ENCODE measurements at regions not wholly inside any gene's neighbourhood (a gene's known extent, or its start where the extent isn't known, plus 50 kb on each side); places are given as distances from the start of the nearest gene placed in this dataset.

DNA sequence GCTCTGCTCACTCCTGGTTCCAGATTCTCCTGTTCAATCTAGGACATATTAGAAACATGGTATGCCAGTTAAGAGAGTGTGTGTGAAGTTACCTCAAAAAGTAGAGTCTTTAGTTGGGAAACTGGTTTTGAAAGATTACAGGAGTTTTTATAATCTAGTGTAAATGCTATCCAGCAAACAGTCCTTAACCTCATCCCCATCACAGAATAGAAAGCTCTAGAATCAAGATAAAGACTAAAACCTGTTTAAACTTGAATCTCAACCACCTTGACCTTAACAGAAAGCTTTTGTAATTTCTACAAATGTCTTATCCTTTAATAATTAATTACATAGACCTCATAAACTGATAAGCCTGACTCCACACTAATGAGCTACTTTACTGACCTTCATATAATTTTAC lies 1288.7 kb upstream of the SORCS1 start:
- DNase-seq (ENCODE audit: low read depth): no peak
- in situ Hi-C loops (cut with HindIII; ENCODE audit: low pct_unique_long_range_greater_than_20kb, low sequenced_read_pairs): no loop called here

DNA sequence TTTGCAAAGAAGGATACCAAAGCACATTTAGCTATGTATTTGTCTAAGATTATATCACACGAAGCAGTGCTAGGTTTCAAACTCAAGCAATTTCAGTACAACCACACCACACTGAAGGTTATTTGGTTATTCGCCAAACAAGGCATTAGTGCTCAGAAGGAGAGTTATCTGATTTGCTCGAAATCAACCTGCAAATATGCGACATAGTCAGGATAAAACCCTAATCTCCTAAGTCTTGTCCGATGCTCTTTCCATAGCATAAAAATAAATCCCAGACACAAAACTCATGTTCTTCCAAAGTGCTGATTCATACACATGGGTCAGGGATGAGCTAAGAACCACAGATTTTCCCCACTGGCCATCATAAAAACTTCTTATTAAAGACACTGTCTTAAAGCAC lies 1288.0 kb upstream of the SORCS1 start:
- no peak for DNase-seq (ENCODE audit: low read depth)
- in situ Hi-C loops (cut with HindIII; ENCODE audit: low pct_unique_long_range_greater_than_20kb, low sequenced_read_pairs): no loop called here

DNA sequence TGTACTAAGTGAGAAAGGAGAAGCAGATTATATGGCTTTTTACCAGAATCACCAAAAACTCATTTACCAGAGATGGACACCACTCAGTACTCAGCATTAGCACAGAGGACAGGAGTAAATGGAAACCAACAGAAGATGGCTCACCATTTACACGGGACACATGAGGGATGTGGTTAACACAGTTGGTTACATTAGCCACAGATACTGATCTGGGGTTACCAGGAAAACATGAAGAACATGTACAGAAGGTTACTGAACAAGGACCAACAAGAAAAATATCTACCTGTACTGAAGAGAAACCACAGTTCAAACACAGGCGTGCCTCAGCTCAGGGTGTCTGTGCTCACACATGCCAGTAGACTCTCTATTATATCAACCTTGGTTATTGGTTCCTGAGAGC lies 1285.8 kb upstream of the SORCS1 start:
- DNase-seq (ENCODE audit: low read depth): no peak
- in situ Hi-C loops (cut with HindIII; ENCODE audit: low pct_unique_long_range_greater_than_20kb, low sequenced_read_pairs): no loop called here

DNA sequence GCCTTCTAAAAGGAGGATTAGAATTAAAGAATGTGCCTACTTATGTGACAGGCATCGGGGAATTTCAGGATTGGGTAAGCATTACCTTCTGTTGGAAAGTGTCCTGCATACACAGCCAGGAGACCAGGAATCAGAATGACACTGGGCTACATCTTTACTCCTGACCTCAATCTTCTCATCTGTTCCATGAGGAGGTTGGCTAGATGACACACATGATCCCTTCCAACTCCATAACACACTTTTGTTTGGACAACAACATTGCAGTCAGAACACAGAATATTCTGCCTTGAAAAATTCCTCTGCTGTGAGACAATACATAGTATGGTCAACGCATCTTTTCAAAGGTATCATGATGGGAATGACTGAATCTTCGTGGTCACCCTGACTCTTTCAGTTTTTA lies 1281.2 kb upstream of the SORCS1 start:
- DNase-seq (ENCODE audit: low read depth): no peak
- in situ Hi-C loops (cut with HindIII; ENCODE audit: low pct_unique_long_range_greater_than_20kb, low sequenced_read_pairs): no loop called here

DNA sequence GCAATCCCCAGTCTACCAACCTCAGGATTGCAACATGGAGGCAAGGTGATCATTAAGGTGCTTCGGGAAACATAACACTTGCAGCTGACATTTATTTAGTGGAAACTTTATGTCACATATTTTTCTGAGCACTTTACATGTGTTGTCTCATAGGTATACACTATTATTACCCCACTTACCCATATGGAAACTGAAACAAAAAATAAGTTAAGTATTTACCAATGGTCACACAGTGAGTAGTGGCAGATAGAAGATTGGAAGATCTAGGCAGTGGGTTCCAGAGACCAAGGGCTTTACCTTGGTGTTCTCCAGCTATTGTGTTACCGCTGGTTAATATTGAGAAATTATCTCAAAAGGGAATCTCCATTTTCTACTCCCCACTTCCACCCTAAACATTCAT lies 1279.1 kb upstream of the SORCS1 start:
- in situ Hi-C loops (cut with HindIII; ENCODE audit: low pct_unique_long_range_greater_than_20kb, low sequenced_read_pairs): no loop called here
- no peak for DNase-seq (ENCODE audit: low read depth)

DNA sequence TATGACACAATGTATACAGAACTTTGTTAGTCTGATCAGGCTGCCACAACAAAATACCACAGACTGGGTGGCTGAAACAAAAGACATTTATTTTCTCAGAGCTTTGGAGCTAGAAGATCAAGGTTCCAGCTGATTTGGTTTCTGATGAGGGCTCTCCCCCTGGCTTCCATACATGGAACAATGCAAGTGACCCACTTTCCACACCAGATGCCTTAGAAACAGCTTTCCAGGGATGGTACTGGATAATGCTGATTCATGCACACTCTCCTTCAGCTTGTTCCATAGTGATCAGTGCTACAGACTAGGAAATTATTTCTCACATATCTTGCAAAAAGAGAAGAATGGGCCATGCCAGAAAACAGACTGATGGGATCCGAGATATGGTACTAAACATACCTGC lies 1274.9 kb upstream of the SORCS1 start:
- DNase-seq (ENCODE audit: low read depth): no peak
- in situ Hi-C loops (cut with HindIII; ENCODE audit: low pct_unique_long_range_greater_than_20kb, low sequenced_read_pairs): no loop called here

DNA sequence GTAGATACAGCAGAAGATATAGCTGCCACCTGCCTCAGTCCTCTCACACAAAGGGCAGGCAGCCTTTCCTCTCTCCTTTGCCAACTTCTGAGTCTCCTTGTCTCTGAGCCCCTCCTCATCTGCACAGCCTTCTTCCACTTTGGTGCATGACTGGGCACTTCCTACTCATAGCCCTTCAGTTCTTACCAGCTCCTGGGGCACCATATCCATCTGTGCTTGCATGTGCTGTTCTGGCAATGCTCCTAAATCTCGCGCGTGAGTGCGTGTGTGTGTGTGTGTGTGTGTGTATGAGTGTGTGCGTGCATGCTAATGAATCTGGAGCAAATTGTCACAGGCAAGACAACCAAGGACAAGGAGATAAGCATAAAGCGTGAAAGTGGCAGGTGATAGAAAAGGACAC lies 1271.6 kb upstream of the SORCS1 start:
- DNase-seq (ENCODE audit: low read depth): no peak
- in situ Hi-C loops (cut with HindIII; ENCODE audit: low pct_unique_long_range_greater_than_20kb, low sequenced_read_pairs): no loop called here

DNA sequence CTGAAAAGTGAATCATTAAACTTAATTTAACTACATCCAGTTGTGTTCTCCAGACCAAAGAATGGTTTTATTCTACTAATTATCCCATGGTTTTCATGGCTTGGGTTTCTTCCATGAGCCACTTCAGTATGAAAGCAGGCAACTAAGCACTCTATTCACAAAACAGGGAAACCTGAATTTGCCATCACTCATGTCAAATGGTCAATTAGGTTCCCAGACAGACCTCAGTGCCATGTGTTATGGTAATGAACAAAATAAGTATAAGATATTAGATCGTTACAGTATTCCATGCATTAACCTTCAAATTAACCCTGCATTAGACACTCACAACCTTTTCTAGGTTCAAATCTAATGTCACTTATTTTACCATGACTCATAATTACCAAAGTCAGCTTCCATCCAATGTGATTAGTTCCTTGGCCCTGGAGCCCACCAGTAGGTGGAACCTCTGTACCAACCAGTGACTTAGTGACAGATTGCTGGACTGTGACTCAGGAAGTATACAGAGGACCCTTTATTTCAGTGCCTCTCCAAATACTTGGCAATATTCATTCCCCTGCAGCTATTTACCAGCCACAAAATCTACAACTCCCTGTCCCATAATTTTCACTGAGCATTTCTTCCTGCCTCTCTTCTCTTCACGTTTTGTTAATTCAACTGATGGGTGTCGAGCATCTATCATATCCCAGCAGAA lies 1270.2 kb upstream of the SORCS1 start:
- DNase-seq (ENCODE audit: low read depth): no peak
- in situ Hi-C loops (cut with HindIII; ENCODE audit: low pct_unique_long_range_greater_than_20kb, low sequenced_read_pairs): no loop called here

DNA sequence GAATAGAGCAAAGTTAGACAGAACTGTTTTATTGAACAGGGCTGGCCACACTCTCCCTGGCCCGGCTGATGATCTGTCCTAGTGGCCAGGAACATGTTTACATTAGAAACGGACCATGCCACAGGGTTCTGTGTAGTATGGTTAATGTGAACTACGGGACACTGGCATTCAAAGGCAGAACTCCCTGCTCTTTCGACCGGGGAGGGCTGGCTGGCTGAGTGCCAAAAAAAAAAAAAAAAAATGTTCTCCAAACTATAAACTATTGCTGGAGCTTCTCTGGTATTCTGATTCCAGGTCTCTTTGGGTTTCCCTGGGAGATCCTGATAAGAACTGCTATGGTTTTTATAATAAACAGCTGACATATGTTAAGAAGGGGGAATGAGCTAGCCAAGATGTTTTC lies 1262.6 kb upstream of the SORCS1 start:
- DNase-seq (ENCODE audit: low read depth): no peak
- in situ Hi-C loops (cut with HindIII; ENCODE audit: low pct_unique_long_range_greater_than_20kb, low sequenced_read_pairs): no loop called here

DNA sequence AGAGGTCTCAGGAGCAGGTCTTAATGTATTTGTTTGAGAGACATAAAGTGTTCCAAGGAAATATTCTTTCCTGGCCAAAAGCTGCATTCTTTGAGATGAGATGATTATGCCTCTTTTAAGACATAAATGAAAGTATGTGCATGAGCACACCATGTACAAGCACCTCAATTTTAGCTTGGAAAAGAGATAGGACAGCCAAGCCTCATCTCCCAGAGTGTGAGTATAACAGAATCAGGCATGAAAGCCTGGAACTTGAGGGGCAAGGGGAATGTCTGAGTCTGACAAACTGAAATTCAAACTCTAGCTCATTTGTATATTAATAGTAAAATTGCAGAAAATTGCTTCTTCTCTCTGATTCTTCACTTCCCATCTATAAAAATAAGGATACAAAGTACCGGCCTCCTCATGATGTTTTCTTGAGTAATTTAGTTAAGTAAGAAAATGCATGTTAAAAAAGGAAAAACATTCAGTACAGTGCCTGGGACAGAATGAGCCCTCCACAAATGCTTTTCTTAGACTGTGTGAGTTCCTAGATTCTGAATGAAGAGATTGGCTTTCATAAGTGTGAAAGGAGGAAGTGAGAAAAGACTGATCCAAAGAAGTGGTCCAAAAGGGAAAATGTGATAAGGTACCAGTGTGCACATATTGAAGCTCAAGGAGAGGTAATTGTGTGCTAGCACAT lies 1260.9 kb upstream of the SORCS1 start:
- no peak for DNase-seq (ENCODE audit: low read depth)
- in situ Hi-C loops (cut with HindIII; ENCODE audit: low pct_unique_long_range_greater_than_20kb, low sequenced_read_pairs): no loop called here

DNA sequence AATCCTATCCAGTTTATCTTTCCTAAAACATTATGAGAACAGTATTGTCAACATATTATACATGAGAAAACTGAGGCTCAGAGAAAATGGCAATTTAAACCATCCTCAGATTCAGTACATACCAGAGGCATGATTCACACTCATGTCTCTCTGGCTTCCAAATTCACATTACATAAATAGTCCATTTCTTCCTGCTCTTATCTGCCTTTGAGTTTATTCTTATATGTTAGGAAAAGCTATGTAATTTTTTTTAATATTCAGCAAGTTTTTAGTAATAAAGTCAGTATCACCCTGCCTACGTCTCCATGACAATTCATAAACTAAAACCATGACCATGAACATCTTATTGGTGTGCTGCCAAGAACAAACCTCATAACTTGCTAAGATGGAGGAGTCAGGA lies 1260.2 kb upstream of the SORCS1 start:
- in situ Hi-C loops (cut with HindIII; ENCODE audit: low pct_unique_long_range_greater_than_20kb, low sequenced_read_pairs): no loop called here
- no peak for DNase-seq (ENCODE audit: low read depth)

DNA sequence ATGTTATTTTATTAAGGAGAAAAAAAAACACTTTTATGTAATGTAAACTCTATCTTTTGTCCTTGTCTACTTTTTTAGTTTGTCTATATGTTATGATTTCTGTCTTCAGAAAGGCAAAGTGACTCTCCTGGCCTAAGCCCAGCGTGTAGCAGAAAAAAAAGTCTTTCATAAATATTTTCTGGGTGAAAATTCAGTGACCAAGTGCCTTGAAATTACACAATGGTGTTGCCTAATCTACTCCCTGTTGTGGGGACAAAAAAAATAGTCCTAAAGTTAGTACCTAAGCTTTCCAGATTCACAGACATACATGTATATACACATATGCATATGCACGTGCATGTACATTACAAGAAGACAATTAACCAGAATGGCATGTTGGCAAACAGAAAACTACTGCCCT lies 1257.8 kb upstream of the SORCS1 start:
- no peak for DNase-seq (ENCODE audit: low read depth)
- in situ Hi-C loops (cut with HindIII; ENCODE audit: low pct_unique_long_range_greater_than_20kb, low sequenced_read_pairs): no loop called here

DNA sequence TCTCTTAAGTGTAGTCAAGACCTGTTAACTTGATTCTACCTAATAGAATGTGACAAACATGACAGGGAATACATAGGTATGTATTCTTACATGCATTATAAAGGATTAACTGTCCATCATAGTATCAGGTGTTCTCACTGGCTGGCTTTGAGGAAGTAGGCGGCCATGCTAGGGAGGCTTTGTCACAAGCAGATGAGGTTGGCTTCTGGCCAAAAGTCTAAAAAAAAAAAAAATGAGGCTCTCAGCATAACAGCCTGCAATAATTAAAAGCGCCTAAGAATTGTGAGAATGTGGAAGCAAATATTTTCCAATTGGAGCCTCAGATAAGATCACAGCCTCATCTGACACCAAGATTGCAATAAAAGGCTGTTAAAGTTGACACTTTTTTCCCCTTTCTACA lies 1256.8 kb upstream of the SORCS1 start:
- no peak for DNase-seq (ENCODE audit: low read depth)
- in situ Hi-C loops (cut with HindIII; ENCODE audit: low pct_unique_long_range_greater_than_20kb, low sequenced_read_pairs): no loop called here

DNA sequence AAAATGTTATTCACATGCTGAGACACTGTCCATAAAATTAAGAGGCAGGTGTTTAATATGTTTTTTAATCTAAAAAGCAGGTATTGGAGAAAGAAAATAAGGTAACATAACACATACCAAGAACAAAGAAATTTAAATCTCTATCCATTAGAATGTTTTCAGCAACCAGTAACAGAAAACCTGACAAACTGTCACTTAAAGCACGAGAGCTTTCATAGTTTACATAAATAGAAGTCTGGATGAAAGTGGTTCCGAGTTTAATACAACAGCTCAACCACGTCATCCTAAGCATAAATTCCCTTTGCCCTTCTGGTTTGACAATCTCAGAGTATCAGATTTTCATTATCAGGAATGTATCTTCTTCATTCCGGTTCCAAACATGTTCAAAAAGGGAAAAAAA lies 1249.4 kb upstream of the SORCS1 start:
- in situ Hi-C loops (cut with HindIII; ENCODE audit: low pct_unique_long_range_greater_than_20kb, low sequenced_read_pairs): no loop called here
- no peak for DNase-seq (ENCODE audit: low read depth)

DNA sequence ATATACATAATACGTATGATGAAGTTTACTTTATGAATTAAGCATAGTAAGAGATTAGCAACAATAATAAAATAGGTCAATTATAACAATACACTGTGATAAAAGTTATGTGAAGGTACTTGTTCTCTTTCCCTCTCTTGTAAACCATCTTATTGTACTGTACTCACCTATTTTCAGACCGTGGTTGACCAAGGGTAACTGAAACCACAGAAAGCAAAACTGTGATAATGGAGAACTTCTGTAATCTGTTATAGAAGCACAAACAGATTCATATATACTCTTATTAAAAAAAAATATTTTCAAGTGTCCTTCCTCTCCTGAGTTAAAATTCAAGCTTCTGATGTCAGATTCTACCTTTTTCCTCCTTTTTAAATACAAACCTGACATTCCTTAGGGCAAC lies 1247.8 kb upstream of the SORCS1 start:
- DNase-seq (ENCODE audit: low read depth): no peak
- in situ Hi-C loops (cut with HindIII; ENCODE audit: low pct_unique_long_range_greater_than_20kb, low sequenced_read_pairs): no loop called here

DNA sequence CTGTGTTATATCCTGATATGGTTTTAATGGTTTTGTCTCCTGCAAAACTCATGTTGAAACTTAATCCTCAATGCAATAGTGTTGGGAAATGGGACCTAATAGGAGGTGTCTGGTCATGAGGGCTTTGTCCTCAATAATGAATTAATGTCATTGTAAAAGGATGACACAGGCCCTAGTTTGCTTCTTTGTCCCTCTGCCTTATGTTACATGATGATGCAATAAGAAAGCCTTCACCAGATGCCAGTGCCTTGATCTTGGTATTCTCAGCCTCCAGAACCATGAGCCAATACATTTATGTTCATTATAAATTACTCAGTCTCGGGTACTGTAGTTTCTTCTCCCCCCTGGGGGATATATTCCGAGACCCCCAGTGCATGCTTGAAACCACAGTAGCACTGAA lies 1247.4 kb upstream of the SORCS1 start:
- in situ Hi-C loops (cut with HindIII; ENCODE audit: low pct_unique_long_range_greater_than_20kb, low sequenced_read_pairs): no loop called here
- no peak for DNase-seq (ENCODE audit: low read depth)

DNA sequence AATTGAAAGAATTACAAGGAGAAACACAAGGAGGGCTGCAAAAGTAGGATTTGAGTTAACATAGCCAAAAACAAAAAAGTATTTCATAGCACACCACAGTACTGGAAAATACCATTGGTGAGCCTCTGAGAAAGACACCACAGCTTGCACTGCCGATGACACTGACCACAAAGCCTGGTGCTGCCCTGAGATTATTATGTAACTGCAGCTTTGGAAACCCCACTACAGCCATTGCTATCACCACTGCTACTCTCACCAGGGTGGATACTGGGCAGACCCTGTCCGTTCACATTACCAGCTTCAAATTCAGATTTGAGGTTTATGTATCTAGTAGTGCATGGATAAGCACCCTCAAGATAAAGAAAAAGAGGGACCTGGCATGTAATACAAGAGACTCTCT lies 1246.7 kb upstream of the SORCS1 start:
- DNase-seq (ENCODE audit: low read depth): no peak
- in situ Hi-C loops (cut with HindIII; ENCODE audit: low pct_unique_long_range_greater_than_20kb, low sequenced_read_pairs): no loop called here

DNA sequence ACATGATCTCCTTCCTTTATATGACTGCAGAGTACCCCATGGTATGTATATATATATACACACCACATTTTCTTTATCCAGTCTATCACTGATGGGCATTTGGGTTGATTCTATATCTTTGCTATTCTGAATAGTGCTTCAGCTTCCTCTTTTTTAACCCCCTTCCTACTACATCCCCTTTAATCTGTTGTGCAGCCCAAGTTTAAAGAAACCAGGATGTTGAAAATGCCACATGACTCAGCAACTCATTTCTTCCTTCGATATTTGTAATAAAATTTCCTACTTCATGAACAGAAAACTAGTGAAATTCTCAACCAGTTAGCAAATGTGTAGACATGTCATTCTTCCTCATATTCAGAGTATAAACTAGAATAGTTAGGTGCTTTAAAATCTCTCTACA lies 1245.7 kb upstream of the SORCS1 start:
- no peak for DNase-seq (ENCODE audit: low read depth)
- in situ Hi-C loops (cut with HindIII; ENCODE audit: low pct_unique_long_range_greater_than_20kb, low sequenced_read_pairs): no loop called here

DNA sequence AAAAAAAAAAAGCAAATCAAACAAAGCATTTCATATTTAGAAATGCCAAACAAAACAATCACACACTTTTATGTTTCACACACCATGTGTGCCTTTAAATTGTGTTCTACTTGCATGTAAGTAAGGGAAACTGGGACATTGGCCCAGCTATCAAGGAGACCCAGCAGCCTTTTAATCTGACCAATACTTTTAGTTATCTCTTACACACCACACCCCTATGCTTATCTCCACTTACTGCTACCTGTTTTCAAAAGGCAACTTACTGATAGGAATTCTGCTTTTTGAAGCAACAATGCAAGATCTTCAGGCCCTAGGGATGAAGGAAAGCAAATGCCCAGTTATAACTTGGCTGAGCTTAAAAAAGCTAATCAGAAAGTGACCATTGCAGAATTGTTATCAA lies 1244.8 kb upstream of the SORCS1 start:
- DNase-seq (ENCODE audit: low read depth): no peak
- in situ Hi-C loops (cut with HindIII; ENCODE audit: low pct_unique_long_range_greater_than_20kb, low sequenced_read_pairs): no loop called here

DNA sequence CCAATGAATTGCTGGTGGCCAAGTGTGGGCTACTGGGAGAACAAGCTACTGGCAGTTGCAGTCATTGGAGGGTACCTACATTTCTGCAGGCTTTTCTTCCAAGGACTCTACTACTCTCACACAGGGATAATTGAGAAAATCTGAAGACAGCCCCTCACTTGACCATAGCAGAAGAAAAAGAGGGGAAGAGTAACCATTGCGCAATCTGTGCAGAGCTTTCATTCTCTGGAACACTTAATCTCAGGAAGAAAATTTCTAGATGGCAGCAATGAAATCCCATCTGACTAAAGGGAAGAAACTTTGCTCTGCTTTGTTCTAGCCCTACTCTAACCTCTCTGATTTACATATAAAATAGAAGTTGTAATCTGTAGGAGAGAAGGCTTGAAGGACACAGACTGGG lies 1239.6 kb upstream of the SORCS1 start:
- in situ Hi-C loops (cut with HindIII; ENCODE audit: low pct_unique_long_range_greater_than_20kb, low sequenced_read_pairs): no loop called here
- DNase-seq (ENCODE audit: low read depth): no peak
